ENCODE measurements at regions not wholly inside any gene's neighbourhood (a gene's known extent, or its start where the extent isn't known, plus 50 kb on each side); places are given as distances from the start of the nearest gene placed in this dataset.

- DNase-seq (ENCODE audit: low spot score): no peak
Measured at GRCh38 chr14:65186951-65187350, 84.6 kb upstream of the MAX start.

- DNase-seq (ENCODE audit: low spot score): no peak
Measured at GRCh38 chr14:65187421-65188049, 85.2 kb upstream of the MAX start.

- no peak for DNase-seq (ENCODE audit: low spot score)
Measured at GRCh38 chr14:65190312-65190711, 88.0 kb upstream of the MAX start.

DNA sequence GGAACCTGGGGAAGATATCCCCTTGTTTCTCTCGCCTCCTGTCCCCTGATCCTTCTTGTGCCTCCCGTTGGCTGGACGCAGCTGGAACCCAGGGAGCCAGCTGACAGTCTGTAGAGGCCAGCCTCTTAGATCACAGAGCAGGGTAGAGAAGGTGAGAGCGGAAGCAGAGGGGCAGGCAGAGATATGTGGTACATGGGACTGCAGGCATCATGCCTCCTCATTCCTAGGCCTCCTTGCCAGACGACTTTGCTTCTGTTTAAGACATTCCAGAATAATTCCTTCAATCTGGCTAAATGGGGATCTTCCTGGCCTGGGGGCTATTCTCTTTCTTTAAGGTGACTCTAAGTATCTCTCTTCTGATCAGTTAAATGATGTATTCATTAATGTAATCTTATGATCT, 89.4 kb upstream of the MAX start:
- no peak for DNase-seq (ENCODE audit: low spot score)

DNA sequence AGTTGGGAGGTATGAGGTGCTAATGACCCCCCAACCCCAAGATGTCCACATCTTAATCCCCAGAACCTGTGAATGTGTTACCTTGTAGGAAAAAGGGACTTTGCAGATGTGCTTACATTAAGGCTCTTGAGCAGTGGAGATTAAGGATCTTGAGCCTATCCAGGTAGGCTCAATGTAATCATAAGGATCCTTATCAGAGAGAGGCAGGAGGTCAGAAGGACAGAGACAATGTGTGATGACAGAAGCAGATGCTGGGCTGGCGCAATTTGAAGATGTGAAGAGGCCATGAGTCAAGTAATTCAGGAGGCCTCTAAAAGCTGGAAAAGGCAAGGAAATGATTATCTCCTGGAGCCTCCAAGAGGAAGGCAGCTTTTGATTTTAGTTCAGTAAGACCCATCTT, 90.4 kb upstream of the MAX start:
- no peak for DNase-seq (ENCODE audit: low spot score)

DNA sequence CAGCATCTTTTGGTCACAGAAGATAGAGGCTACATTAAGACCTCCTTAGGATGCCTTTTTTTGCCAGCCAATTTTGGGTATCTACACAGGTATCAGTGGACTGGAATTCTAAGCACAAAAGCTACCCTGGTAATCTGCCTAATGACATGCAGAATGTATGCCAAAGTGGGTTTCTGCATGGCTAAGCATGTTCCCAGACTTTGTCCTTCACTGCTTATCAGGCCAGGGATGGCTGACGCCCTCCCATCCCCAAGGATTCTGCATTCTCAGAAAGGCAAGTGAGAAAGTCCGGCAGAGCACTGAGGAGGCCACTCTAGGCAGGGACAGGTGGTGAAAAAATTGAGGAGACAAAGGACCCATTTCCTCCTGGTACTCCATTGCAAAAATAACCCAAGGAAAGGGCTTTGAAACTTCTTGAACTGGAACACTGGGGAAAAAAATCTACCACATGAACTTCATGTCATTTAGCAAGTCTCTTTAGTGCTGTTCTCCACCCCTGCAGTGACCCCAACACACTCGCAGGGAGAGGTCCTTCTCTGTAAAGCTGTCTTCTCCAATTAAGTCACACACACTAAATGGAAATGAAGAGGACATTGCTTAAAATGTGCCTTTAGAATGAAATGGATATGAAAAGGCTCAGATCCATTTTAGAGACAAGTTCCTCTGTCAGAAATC, 91.7 kb upstream of the MAX start:
- no peak for DNase-seq (ENCODE audit: low spot score)

- no peak for DNase-seq (ENCODE audit: low spot score)
Measured at GRCh38 chr14:65195042-65195719, 92.9 kb upstream of the MAX start.

- no peak for DNase-seq (ENCODE audit: low spot score)
Measured at GRCh38 chr14:65198346-65198745, 96.0 kb upstream of the MAX start.

DNA sequence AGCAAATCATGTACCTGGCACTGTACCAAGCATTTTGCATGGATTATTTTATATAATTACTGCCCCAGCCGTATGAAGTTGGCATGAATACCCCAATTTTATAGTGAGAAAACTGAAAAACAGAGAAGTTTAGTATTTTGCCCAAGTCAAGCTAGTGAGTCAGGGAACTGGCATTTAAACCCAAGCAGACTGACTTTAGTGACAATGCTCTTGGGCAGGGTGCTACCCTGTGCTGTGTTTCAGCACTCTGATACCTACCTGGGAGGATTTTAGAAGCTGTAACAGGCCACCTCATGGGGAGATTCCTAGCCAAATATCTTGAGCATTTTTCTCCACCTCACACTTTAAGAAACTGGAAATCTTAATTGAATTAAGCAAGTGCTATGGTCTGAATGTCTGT, 98.1 kb upstream of the MAX start:
- no peak for DNase-seq (ENCODE audit: low spot score)

DNA sequence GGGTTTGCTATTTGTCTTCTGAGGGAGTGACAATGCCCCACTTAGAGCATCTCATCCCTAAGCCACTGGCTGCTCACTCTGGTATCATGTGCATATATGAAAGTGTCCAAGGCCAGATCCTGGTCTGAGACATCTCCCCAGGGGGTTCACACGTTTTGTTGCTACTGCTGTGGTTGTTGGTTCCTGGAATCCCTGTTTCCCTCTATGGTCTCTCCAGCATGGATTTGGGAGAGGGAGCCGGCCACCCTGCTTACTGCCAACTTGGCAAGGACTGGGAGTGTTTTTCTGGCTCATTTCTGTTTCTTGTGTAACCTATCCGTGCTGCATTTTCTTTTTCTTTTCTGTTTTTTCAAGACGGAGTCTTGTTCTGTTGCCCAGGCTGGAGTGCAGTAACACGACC, 101.3 kb upstream of the MAX start:
- DNase-seq (ENCODE audit: low spot score): no peak

DNA sequence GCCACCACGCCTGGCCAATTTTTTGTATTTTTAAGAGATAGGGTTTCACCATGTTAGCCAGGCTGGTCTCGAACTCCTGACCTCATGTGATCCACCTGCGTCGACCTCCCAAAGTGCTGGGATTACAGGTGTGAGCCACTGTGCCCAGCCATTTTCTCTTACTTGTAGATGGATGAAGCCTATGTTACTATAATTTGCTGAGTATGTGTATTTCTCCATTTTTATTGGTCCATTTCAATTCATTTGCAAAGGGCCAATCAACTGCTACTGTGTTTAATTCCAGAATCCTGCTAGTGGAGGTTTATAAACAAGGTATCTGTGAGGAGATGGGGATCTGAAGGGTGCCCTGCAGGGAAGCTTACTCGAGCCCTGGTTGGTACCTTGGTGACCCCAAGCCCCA, 101.7 kb upstream of the MAX start:
- no peak for DNase-seq (ENCODE audit: low spot score)

- no peak for DNase-seq (ENCODE audit: low spot score)
Measured at GRCh38 chr14:65206078-65206447, 103.7 kb upstream of the MAX start.

GRCh38 chr14:65206448-65207096, 104.3 kb upstream of the MAX start:
- peak; percentile 74 for DNase-seq (ENCODE audit: low spot score)

GRCh38 chr14:65208548-65208947, 106.2 kb upstream of the MAX start:
- DNase-seq (ENCODE audit: low spot score): no peak

DNA sequence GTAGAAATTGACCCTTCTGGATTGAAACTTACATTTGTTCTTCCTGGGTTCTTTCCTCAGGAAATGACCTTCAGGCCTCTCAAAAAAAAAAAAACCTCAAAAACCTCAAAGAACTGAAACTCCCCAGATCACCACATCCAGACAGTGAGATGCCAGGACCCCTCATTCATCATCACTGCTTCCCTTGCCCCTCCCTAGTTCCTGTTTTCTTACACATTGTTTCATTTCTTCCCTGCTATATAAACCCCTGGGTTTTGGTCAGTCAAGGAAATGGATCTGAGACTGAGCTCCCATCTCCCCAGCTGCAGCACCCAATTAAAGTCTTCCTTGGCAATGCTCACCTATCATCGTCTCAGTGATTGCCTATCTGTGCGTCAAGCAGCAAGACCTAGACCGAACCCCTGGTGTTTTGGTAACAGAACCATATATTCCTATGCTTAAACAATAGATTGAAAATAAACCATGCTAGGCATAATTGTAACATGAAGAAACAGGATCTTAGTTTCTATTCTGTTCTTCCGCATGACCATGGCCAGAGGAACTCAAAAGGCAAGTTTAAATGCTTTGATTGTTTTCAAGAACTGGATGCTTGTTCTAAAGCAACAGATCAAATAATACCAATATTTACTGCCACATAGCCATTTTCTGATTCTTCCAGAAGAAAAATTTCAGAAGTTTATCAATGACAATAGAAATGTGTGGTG, 108.0 kb upstream of the MAX start:
- DNase-seq (ENCODE audit: low spot score): no peak

GRCh38 chr14:65210822-65211182, 108.5 kb upstream of the MAX start:
- DNase-seq (ENCODE audit: low spot score): no peak

DNA sequence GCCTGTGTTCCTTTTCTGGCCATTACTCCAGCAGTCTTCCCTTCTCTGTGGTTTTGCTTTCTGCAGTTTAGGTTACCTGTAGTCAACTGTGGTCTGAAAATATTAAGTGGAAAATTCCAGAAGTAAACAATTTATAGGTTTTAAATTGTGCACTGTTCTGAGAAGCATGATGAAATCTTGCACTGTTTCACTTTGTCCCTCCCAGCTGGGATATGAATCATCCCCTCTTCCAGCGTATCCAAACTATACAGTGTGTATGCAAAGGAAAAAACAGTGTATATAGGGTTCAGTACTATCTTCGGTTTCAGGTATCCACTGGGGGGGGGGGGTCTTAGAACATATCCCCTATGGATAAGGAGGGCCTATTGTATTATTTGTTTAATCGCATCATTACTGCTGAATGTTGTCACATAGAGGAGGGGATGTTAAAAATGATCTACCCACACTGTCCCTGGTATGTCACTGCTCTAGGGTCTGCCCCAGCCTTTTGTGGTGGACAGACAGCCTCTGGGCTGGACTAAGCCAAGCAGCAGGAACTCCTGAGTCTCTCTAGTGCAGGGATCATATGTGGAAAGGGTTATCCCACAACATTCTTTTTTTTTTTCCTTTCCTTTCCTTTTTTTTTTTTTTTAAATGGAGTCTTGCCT, 109.1 kb upstream of the MAX start:
- peak; percentile 31 for DNase-seq (ENCODE audit: low spot score)

- no peak for DNase-seq (ENCODE audit: low spot score)
Measured at GRCh38 chr14:65213316-65213715, 111.0 kb upstream of the MAX start.

GRCh38 chr14:65214741-65215140, 112.4 kb upstream of the MAX start:
- DNase-seq (ENCODE audit: low spot score): no peak

DNA sequence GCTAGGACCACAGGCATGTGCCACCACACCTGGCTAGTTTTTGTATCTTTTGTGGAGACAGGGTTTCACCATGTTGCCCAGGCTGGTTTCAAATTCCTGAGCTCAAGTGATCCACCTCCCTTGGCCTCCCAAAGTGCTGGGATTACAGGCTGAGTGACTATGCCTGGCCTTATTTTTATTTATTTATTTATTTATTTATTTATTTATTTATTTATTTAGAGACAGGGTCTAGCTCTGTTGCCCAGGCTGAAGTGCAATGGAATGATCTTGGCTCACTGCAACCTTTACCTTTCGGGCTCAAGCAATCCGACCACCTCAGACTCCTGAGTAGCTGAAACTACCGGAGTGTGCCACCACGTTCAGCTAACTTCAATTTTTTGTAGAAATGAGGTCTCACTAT, 117.0 kb upstream of the MAX start:
- no peak for DNase-seq (ENCODE audit: low spot score)

GRCh38 chr14:65222440-65222858, 120.1 kb upstream of the MAX start:
- peak; percentile 51 for DNase-seq (ENCODE audit: low spot score)

GRCh38 chr14:65223636-65224035, 121.3 kb upstream of the MAX start:
- no peak for DNase-seq (ENCODE audit: low spot score)
